Heart left ventricle (tissue), 13 donors: ENCODE measurements at regions not wholly inside any gene's neighbourhood (a gene's known extent, or its start where the extent isn't known, plus 50 kb on each side); places are given as distances from the start of the nearest gene placed in this dataset.

Experiments used
- CTCF ChIP-seq, 12 donors: fragments of 200-600 bp; sonication (generic) in 4 of 12; IDR thresholded peaks; one replicate each; pipeline versions ENCODE4 v1.5.0 to v1.8.0; 2018 to 2022; ENCODE audit warnings: antibody characterized with exemption in 12 of 12, mild to moderate bottlenecking in 5 of 12
- POLR2A ChIP-seq, 2 donors: fragments of 450-650 bp; IDR thresholded peaks; one replicate each; pipeline ENCODE4 v1.6.1; 2017; ENCODE audit warnings: antibody characterized with exemption in 2 of 2, mild to moderate bottlenecking in 2 of 2, moderate library complexity in 2 of 2
- donor health status: ischemic (EF 13 %, LVEDD 7.1; RV severe dilation, severe dysfunction).
- donor health status: DM: no; HTN: yes; CAD: no.
- donor health status: DM: no; HTN: no; CAD: no.
- donor health status: ischemic (EF 25% LVEDD 6.9; RV normal size, moderate dysfunction).
- donor health status: ischemic (EF 25% LVEDD 5.7; RV mildly dilated, moderate dysfunction).
- donor health status: ischemic (EF 35%, LVEDD 5.7; RV mildly dilated, moderate dysfunction).
- donor health status: nonischemic (EF 11% LVEDD 7.7; RV severe dilation, severe dysfunction).
- donor health status: DM: yes; HTN: yes; CAD: no.
- donor health status: PGD.
- donor health status: ischemic (EF 29% LVEDD 5.4; RV normal size, mild dysfunction).
- donor health status: nonischemic (EF 23%, LVEDD 6.1; RV moderate dilation, normal function).

- TF ChIP-seq CTCF (IDR thresholded peaks at IDR 0.05) (no peak), POLR2A (IDR thresholded peaks at IDR 0.05) (no peak)
Measured at GRCh38 chr11:110349138-110349996, 53.0 kb upstream of the RDX start.
